Naive thymus-derived CD8-positive, alpha-beta T cell (primary cell): ENCODE measurements at regions not wholly inside any gene's neighbourhood (a gene's known extent, or its start where the extent isn't known, plus 50 kb on each side); places are given as distances from the start of the nearest gene placed in this dataset.

Experiments
- ATAC-seq, 2 donors: fragments of 150-1000 bp; cut with Tn5 transposase in 1 of 2; sonication (Bioruptor Pico), chemical (Tn5 transposase) in 1 of 2; 1 replicate in 1 of 2; 2 replicates in 1 of 2; pipeline ENCODE4 v1.10.0; 2021; ENCODE audit warnings: mild to moderate bottlenecking in 2 of 2, moderate library complexity in 2 of 2
- POLR2A ChIA-PET: fragments of 350-600 bp; sonication (Branson Sonifier 250); formaldehyde crosslinking; loops from one replicate; lab custom pipeline; 2021; ENCODE audit warnings: antibody characterized with exemption; lab: Charles Lee
- DNase-seq, 10 donors: peaks; one replicate each; pipeline versions ENCODE4 v3.0.0 to v3.0.0-alpha.2; 2020 to 2022
- H3K27ac Mint-ChIP-seq, 10 donors: one replicate each; pipeline ENCODE4 v1.8.0; 2020 to 2022; ENCODE audit warnings: mild to moderate bottlenecking in 10 of 10, mixed read lengths in 10 of 10, moderate library complexity in 4 of 10, inconsistent platforms in 1 of 10
- H3K27me3 Mint-ChIP-seq, 5 donors: one replicate each; pipeline ENCODE4 v1.8.0; 2021 to 2022; ENCODE audit warnings: mixed read lengths in 5 of 5
- H3K36me3 Mint-ChIP-seq, 3 donors: one replicate each; pipeline ENCODE4 v1.8.0; 2020 to 2022; ENCODE audit warnings: mixed read lengths in 3 of 3, mild to moderate bottlenecking in 2 of 3, inconsistent platforms in 1 of 3
- H3K4me1 Mint-ChIP-seq, 4 donors: one replicate each; pipeline ENCODE4 v1.8.0; 2021 to 2022; ENCODE audit warnings: mixed read lengths in 4 of 4
- H3K4me3 Mint-ChIP-seq, 10 donors: one replicate each; pipeline ENCODE4 v1.8.0; 2020 to 2022; ENCODE audit warnings: mild to moderate bottlenecking in 10 of 10, mixed read lengths in 10 of 10, moderate library complexity in 6 of 10, inconsistent platforms in 1 of 10
- H3K9me3 Mint-ChIP-seq, 9 donors: one replicate each; pipeline ENCODE4 v1.8.0; 2020 to 2022; ENCODE audit warnings: mixed read lengths in 9 of 9, mild to moderate bottlenecking in 3 of 9, inconsistent platforms in 1 of 9, moderate library complexity in 1 of 9

- Mint-ChIP-seq H3K4me3 (no peak overlapping the region), H3K27me3 (no peaks in the 10 kb centered on the region), H3K9me3 (peaks cover 0 to 21% (median 9%) of the 10 kb centered on the region in 9 donors), H3K27ac (no peak overlapping the region), H3K36me3 (peaks cover 0 to 9% (median 0%) of the 10 kb centered on the region in 3 donors), H3K4me1 (no peaks in the 10 kb centered on the region)
- ATAC-seq = no peak
- POLR2A ChIA-PET = no interaction called here
- DNase-seq = no peak
Observed at GRCh38 chr13:60973529-60973928, 442.1 kb downstream of the PCDH20 start.

- H3K27me3 Mint-ChIP-seq = no peaks in the 10 kb centered on the region
- peaks cover 0 to 9% (median 0%) of the 10 kb centered on the region in 3 donors for H3K36me3 Mint-ChIP-seq
- no peaks in the 10 kb centered on the region for H3K4me1 Mint-ChIP-seq
- H3K9me3 Mint-ChIP-seq = peaks cover 0 to 17% (median 9%) of the 10 kb centered on the region in 9 donors
- no peak for ATAC-seq
- no peak overlapping the region for H3K4me3 Mint-ChIP-seq
- H3K27ac Mint-ChIP-seq = no peak overlapping the region
- POLR2A ChIA-PET = no interaction called here
- no peak for DNase-seq
Observed at GRCh38 chr13:60970736-60971135, 444.9 kb downstream of the PCDH20 start.

- no peaks in the 10 kb centered on the region for H3K4me1 Mint-ChIP-seq
- H3K36me3 Mint-ChIP-seq = peaks cover 0 to 3% (median 0%) of the 10 kb centered on the region in 3 donors
- no peak for DNase-seq
- H3K9me3 Mint-ChIP-seq = peaks cover 0 to 10% (median 7%) of the 10 kb centered on the region in 9 donors
- POLR2A ChIA-PET = no interaction called here
- no peak overlapping the region for H3K27ac Mint-ChIP-seq
- no peaks in the 10 kb centered on the region for H3K27me3 Mint-ChIP-seq
- no peak overlapping the region for H3K4me3 Mint-ChIP-seq
- ATAC-seq = no peak
Observed at GRCh38 chr13:60969656-60970055, 446.0 kb downstream of the PCDH20 start.

- DNase-seq (no peak), ATAC-seq (no peak)
- no peak overlapping the region for H3K4me3 Mint-ChIP-seq
- H3K4me1 Mint-ChIP-seq = no peaks in the 10 kb centered on the region
- POLR2A ChIA-PET = no interaction called here
- no peaks in the 10 kb centered on the region for H3K36me3 Mint-ChIP-seq
- no peaks in the 10 kb centered on the region for H3K27me3 Mint-ChIP-seq
- H3K27ac Mint-ChIP-seq = no peak overlapping the region
- H3K9me3 Mint-ChIP-seq = peaks cover 0 to 20% (median 9%) of the 10 kb centered on the region in 9 donors
Observed at GRCh38 chr13:60959427-60959826, 456.2 kb downstream of the PCDH20 start.

GRCh38 chr13:60957816-60958215 lies 457.8 kb downstream of the PCDH20 start:
- no peaks in the 10 kb centered on the region for H3K36me3 Mint-ChIP-seq
- no peak overlapping the region for H3K27ac Mint-ChIP-seq
- no peak for ATAC-seq
- H3K9me3 Mint-ChIP-seq = peaks cover 0 to 19% (median 4%) of the 10 kb centered on the region in 9 donors
- no peaks in the 10 kb centered on the region for H3K4me1 Mint-ChIP-seq
- DNase-seq = no peak
- no peak overlapping the region for H3K4me3 Mint-ChIP-seq
- no peaks in the 10 kb centered on the region for H3K27me3 Mint-ChIP-seq
- POLR2A ChIA-PET = no interaction called here

- Mint-ChIP-seq H3K4me1 (no peaks in the 10 kb centered on the region), H3K4me3 (no peak overlapping the region), H3K27ac (no peak overlapping the region), H3K9me3 (peaks cover 0 to 20% (median 5%) of the 10 kb centered on the region in 9 donors), H3K36me3 (no peaks in the 10 kb centered on the region), H3K27me3 (no peaks in the 10 kb centered on the region)
- no peak for DNase-seq
- POLR2A ChIA-PET = no interaction called here
- no peak for ATAC-seq
Observed at GRCh38 chr13:60945396-60945795, 470.3 kb downstream of the PCDH20 start.

GRCh38 chr13:60944863-60945262 lies 470.8 kb downstream of the PCDH20 start:
- H3K27me3 Mint-ChIP-seq = no peaks in the 10 kb centered on the region
- ATAC-seq (no peak), DNase-seq (no peak)
- peaks cover 0 to 20% (median 6%) of the 10 kb centered on the region in 9 donors for H3K9me3 Mint-ChIP-seq
- no peak overlapping the region for H3K4me3 Mint-ChIP-seq
- H3K36me3 Mint-ChIP-seq = no peaks in the 10 kb centered on the region
- POLR2A ChIA-PET = no interaction called here
- no peaks in the 10 kb centered on the region for H3K4me1 Mint-ChIP-seq
- H3K27ac Mint-ChIP-seq = no peak overlapping the region

GRCh38 chr13:60944016-60944415 lies 471.6 kb downstream of the PCDH20 start:
- Mint-ChIP-seq H3K36me3 (no peaks in the 10 kb centered on the region), H3K4me1 (no peaks in the 10 kb centered on the region), H3K9me3 (peaks cover 0 to 21% (median 8%) of the 10 kb centered on the region in 9 donors), H3K27ac (no peak overlapping the region), H3K4me3 (no peak overlapping the region), H3K27me3 (no peaks in the 10 kb centered on the region)
- ATAC-seq (no peak), DNase-seq (no peak)
- POLR2A ChIA-PET = no interaction called here

GRCh38 chr13:60936281-60936680 lies 479.4 kb downstream of the PCDH20 start:
- no peaks in the 10 kb centered on the region for H3K4me1 Mint-ChIP-seq
- DNase-seq (no peak), ATAC-seq (no peak)
- no peak overlapping the region for H3K27ac Mint-ChIP-seq
- no peaks in the 10 kb centered on the region for H3K27me3 Mint-ChIP-seq
- no peaks in the 10 kb centered on the region for H3K36me3 Mint-ChIP-seq
- no peak overlapping the region for H3K4me3 Mint-ChIP-seq
- POLR2A ChIA-PET = no interaction called here
- peaks cover 0 to 16% (median 0%) of the 10 kb centered on the region in 9 donors for H3K9me3 Mint-ChIP-seq

GRCh38 chr13:60933638-60934037 lies 482.0 kb downstream of the PCDH20 start:
- Mint-ChIP-seq H3K27ac (no peak overlapping the region), H3K9me3 (peaks cover 0 to 15% (median 0%) of the 10 kb centered on the region in 9 donors), H3K36me3 (no peaks in the 10 kb centered on the region), H3K4me1 (no peaks in the 10 kb centered on the region), H3K27me3 (no peaks in the 10 kb centered on the region), H3K4me3 (no peak overlapping the region)
- POLR2A ChIA-PET = no interaction called here
- ATAC-seq = no peak
- no peak for DNase-seq

- DNase-seq = no peak
- Mint-ChIP-seq H3K9me3 (peaks cover 0 to 15% (median 0%) of the 10 kb centered on the region in 9 donors), H3K27me3 (no peaks in the 10 kb centered on the region), H3K27ac (no peak overlapping the region), H3K4me1 (no peaks in the 10 kb centered on the region), H3K4me3 (no peak overlapping the region), H3K36me3 (no peaks in the 10 kb centered on the region)
- POLR2A ChIA-PET = no interaction called here
- no peak for ATAC-seq
Observed at GRCh38 chr13:60931858-60932546, 483.6 kb downstream of the PCDH20 start.

- no peak overlapping the region for H3K4me3 Mint-ChIP-seq
- H3K27ac Mint-ChIP-seq = no peak overlapping the region
- ATAC-seq (no peak), DNase-seq (no peak)
- no peaks in the 10 kb centered on the region for H3K4me1 Mint-ChIP-seq
- H3K27me3 Mint-ChIP-seq = no peaks in the 10 kb centered on the region
- POLR2A ChIA-PET = no interaction called here
- peaks cover 0 to 3% (median 0%) of the 10 kb centered on the region in 9 donors for H3K9me3 Mint-ChIP-seq
- H3K36me3 Mint-ChIP-seq = no peaks in the 10 kb centered on the region
Observed at GRCh38 chr13:60925686-60926085, 490.0 kb downstream of the PCDH20 start.

- POLR2A ChIA-PET = no interaction called here
- Mint-ChIP-seq H3K9me3 (peaks cover 0 to 2% (median 0%) of the 10 kb centered on the region in 9 donors), H3K27ac (no peak overlapping the region), H3K4me3 (no peak overlapping the region), H3K36me3 (no peaks in the 10 kb centered on the region), H3K4me1 (no peaks in the 10 kb centered on the region), H3K27me3 (no peaks in the 10 kb centered on the region)
- ATAC-seq (no peak), DNase-seq (no peak)
Observed at GRCh38 chr13:60924856-60925255, 490.8 kb downstream of the PCDH20 start.
